Liver (tissue), 8 donors: ENCODE measurements at regions not wholly inside any gene's neighbourhood (a gene's known extent, or its start where the extent isn't known, plus 50 kb on each side); places are given as distances from the start of the nearest gene placed in this dataset.

ENCODE experiments used
- DNase-seq: peaks from one replicate; pipeline ENCODE4 v3.0.0-alpha.2; 2017; ENCODE audit warnings: low spot score
- H3K27ac ChIP-seq, 2 donors: one replicate each; pipeline ENCODE4 v1.7.0; 2013; ENCODE audit warnings: inconsistent platforms in 2 of 2, low read length in 2 of 2, control low read depth in 1 of 2, low read depth in 1 of 2, mild to moderate bottlenecking in 1 of 2
- H3K27me3 ChIP-seq, 4 donors: one replicate each; pipeline versions ENCODE4 v1.6.1 to v1.7.0; 2013; ENCODE audit warnings: low read length in 3 of 4, inconsistent platforms in 1 of 4, mild to moderate bottlenecking in 1 of 4, moderate library complexity in 1 of 4; ENCODE audit not compliant: control insufficient read depth in 4 of 4, insufficient read depth in 4 of 4
- H3K36me3 ChIP-seq, 4 donors: one replicate each; pipeline versions ENCODE4 v1.6.1 to v1.7.0; 2013; ENCODE audit warnings: low read length in 3 of 4, mild to moderate bottlenecking in 3 of 4, low read depth in 1 of 4, moderate library complexity in 1 of 4; ENCODE audit not compliant: control insufficient read depth in 4 of 4, insufficient read depth in 3 of 4
- H3K4me1 ChIP-seq, 4 donors: one replicate each; pipeline versions ENCODE4 v1.6.1 to v1.7.0; 2013; ENCODE audit warnings: low read length in 3 of 4, mild to moderate bottlenecking in 3 of 4, moderate library complexity in 1 of 4; ENCODE audit not compliant: control insufficient read depth in 4 of 4, insufficient read depth in 4 of 4
- H3K4me3 ChIP-seq, 3 donors: one replicate each; pipeline versions ENCODE4 v1.6.1 to v1.7.0; 2013; ENCODE audit warnings: low read length in 3 of 3, control low read depth in 1 of 3, low read depth in 1 of 3, mild to moderate bottlenecking in 1 of 3
- H3K9ac ChIP-seq, 2 donors: one replicate each; pipeline ENCODE4 v1.7.0; 2013; ENCODE audit warnings: low read length in 2 of 2, mild to moderate bottlenecking in 2 of 2, moderate library complexity in 2 of 2, control low read depth in 1 of 2, low read depth in 1 of 2
- H3K9me3 ChIP-seq, 4 donors: one replicate each; pipeline versions ENCODE4 v1.6.1 to v1.7.0; 2013; ENCODE audit warnings: low read length in 3 of 4; ENCODE audit not compliant: control insufficient read depth in 4 of 4
- ATF3 ChIP-seq: IDR thresholded peaks from 2 replicates; pipeline ENCODE4 v1.6.1; 2016; ENCODE audit warnings: antibody characterized with exemption
- CTCF ChIP-seq: fragments of 150-350 bp; IDR thresholded peaks from 2 replicates; pipeline ENCODE4 v1.5.1; 2017; ENCODE audit warnings: improper control_type of control experiment, low read depth, low read length; ENCODE audit not compliant: missing input control
- EGR1 ChIP-seq, 2 donors: IDR thresholded peaks; 2 replicates each; pipeline ENCODE4 v1.6.1; 2016 to 2018; ENCODE audit warnings: antibody characterized with exemption in 2 of 2, low read depth in 2 of 2
- FOXA1 ChIP-seq: IDR thresholded peaks from 2 replicates; pipeline ENCODE4 v1.6.1; 2016; ENCODE audit warnings: antibody characterized with exemption
- FOXA2 ChIP-seq: IDR thresholded peaks from 2 replicates; pipeline ENCODE4 v1.6.1; 2016; ENCODE audit warnings: antibody characterized with exemption
- GABPA ChIP-seq, 2 donors: IDR thresholded peaks in 1 of 2; conservative IDR thresholded peaks in 1 of 2; 2 replicates each; pipeline ENCODE4 v1.6.1; 2016; ENCODE audit warnings: antibody characterized with exemption in 2 of 2, mild to moderate bottlenecking in 1 of 2, moderate library complexity in 1 of 2
- HNF4A ChIP-seq, 2 donors: conservative IDR thresholded peaks; 2 replicates each; pipeline ENCODE4 v1.6.1; 2016; ENCODE audit warnings: antibody characterized with exemption in 2 of 2, mild to moderate bottlenecking in 2 of 2
- HNF4G ChIP-seq: IDR thresholded peaks from 2 replicates; pipeline ENCODE4 v1.6.1; 2016; ENCODE audit warnings: antibody characterized with exemption
- JUND ChIP-seq, 2 donors: IDR thresholded peaks; 2 replicates each; pipeline ENCODE4 v1.6.1; 2016; ENCODE audit warnings: antibody characterized with exemption in 2 of 2
- MAX ChIP-seq: IDR thresholded peaks from 2 replicates; pipeline ENCODE4 v1.6.1; 2016; ENCODE audit warnings: antibody characterized with exemption
- NR2F2 ChIP-seq: IDR thresholded peaks from 2 replicates; pipeline ENCODE4 v1.6.1; 2016; ENCODE audit warnings: antibody characterized with exemption
- RAD21 ChIP-seq, 2 donors: IDR thresholded peaks; 2 replicates each; pipeline ENCODE4 v1.6.1; 2016; ENCODE audit warnings: antibody characterized with exemption in 2 of 2, mild to moderate bottlenecking in 2 of 2
- REST ChIP-seq: IDR thresholded peaks from 2 replicates; pipeline ENCODE4 v1.6.1; 2016; ENCODE audit warnings: antibody characterized with exemption, mild to moderate bottlenecking
- RXRA ChIP-seq, 2 donors: IDR thresholded peaks; 2 replicates each; pipeline ENCODE4 v1.6.1; 2017 to 2018; ENCODE audit warnings: antibody characterized with exemption in 2 of 2, mild to moderate bottlenecking in 1 of 2
- SP1 ChIP-seq: IDR thresholded peaks from 2 replicates; pipeline ENCODE4 v1.6.1; 2018; ENCODE audit warnings: antibody characterized with exemption, mild to moderate bottlenecking
- TAF1 ChIP-seq: conservative IDR thresholded peaks from 2 replicates; pipeline ENCODE4 v1.6.1; 2016; ENCODE audit warnings: antibody characterized with exemption, mild to moderate bottlenecking
- YY1 ChIP-seq: IDR thresholded peaks from 2 replicates; pipeline ENCODE4 v1.6.1; 2016; ENCODE audit warnings: antibody characterized with exemption, mild to moderate bottlenecking
- ZBTB33 ChIP-seq: IDR thresholded peaks from 2 replicates; pipeline ENCODE4 v1.6.1; 2016; ENCODE audit warnings: antibody characterized with exemption
- WGBS: extraction: QIAGEN DNeasy Blood & Tissue Kit; methylation state at CpG from one replicate; pipeline ENCODE4 v1.1.7; 2013; 5-methylcytosine and 5-hydroxymethylcytosine counted together
- donor health status: healthy.
- donor health status: healthy.
- donor health status: healthy.
- donor health status: healthy.
- donor health status: healthy.

- WGBS: 80% methylated on average over 1 of the region's 1 CpG
- no peak overlapping the region for H3K9ac ChIP-seq
- no peak overlapping the region for H3K27ac ChIP-seq
- TF ChIP-seq SP1 (no peak), MAX (no peak), TAF1 (no peak)
- DNase-seq: no peak
- H3K9me3 ChIP-seq: no peaks in the 10 kb centered on the region
- H3K27me3 ChIP-seq: peaks cover 0 to 2% (median 0%) of the 10 kb centered on the region in 4 donors
- no peaks in the 10 kb centered on the region for H3K36me3 ChIP-seq
- H3K4me1 ChIP-seq: no peaks in the 10 kb centered on the region
- H3K4me3 ChIP-seq: no peak overlapping the region
Measured at GRCh38 chr2:122098306-122098705, 342.9 kb downstream of the TSN start.

GRCh38 chr2:122100346-122100745 lies 344.9 kb downstream of the TSN start:
- H3K9ac ChIP-seq: no peak overlapping the region
- WGBS: 71% methylated on average over 2 of the region's 2 CpGs
- no peak overlapping the region for H3K4me3 ChIP-seq
- no peaks in the 10 kb centered on the region for H3K36me3 ChIP-seq
- no peak for TF ChIP-seq NR2F2
- no peak for TF ChIP-seq ZBTB33
- no peak for TF ChIP-seq FOXA1
- no peak for TF ChIP-seq ATF3
- no peak for TF ChIP-seq HNF4A (conservative IDR thresholded peaks at IDR 0.05)
- TF ChIP-seq FOXA2: no peak
- no peak for TF ChIP-seq CTCF
- TF ChIP-seq JUND (IDR thresholded peaks at IDR 0.05): no peak
- peaks cover 0 to 2% (median 0%) of the 10 kb centered on the region in 4 donors for H3K27me3 ChIP-seq
- no peaks in the 10 kb centered on the region for H3K9me3 ChIP-seq
- no peak overlapping the region for H3K27ac ChIP-seq
- no peak for DNase-seq
- no peaks in the 10 kb centered on the region for H3K4me1 ChIP-seq

GRCh38 chr2:122100756-122101155 lies 345.3 kb downstream of the TSN start:
- Histone ChIP-seq H3K4me1 (no peaks in the 10 kb centered on the region), H3K9ac (no peak overlapping the region), H3K4me3 (no peak overlapping the region), H3K27me3 (peaks cover 0 to 2% (median 0%) of the 10 kb centered on the region in 4 donors), H3K9me3 (no peaks in the 10 kb centered on the region), H3K27ac (no peak overlapping the region), H3K36me3 (no peaks in the 10 kb centered on the region)
- no peak for DNase-seq
- TF ChIP-seq JUND (IDR thresholded peaks at IDR 0.05): no peak
- TF ChIP-seq YY1: no peak
- TF ChIP-seq EGR1 (IDR thresholded peaks at IDR 0.05; ENCODE audit: low read depth in 2 of 2): no peak
- TF ChIP-seq SP1: no peak
- no peak for TF ChIP-seq GABPA (IDR thresholded peaks at IDR 0.05 in 1 of 2, conservative IDR thresholded peaks at IDR 0.05 in 1 of 2)
- TF ChIP-seq HNF4A (conservative IDR thresholded peaks at IDR 0.05): no peak
- no peak for TF ChIP-seq NR2F2
- no peak for TF ChIP-seq REST
- no peak for TF ChIP-seq FOXA1
- no peak for TF ChIP-seq RXRA (IDR thresholded peaks at IDR 0.05)
- no peak for TF ChIP-seq HNF4G
- no peak for TF ChIP-seq ZBTB33
- no peak for TF ChIP-seq RAD21 (IDR thresholded peaks at IDR 0.05)
- no peak for TF ChIP-seq MAX
- no peak for TF ChIP-seq FOXA2
- TF ChIP-seq ATF3: no peak
